HL-60 (cell line): ENCODE measurements at regions not wholly inside any gene's neighbourhood (a gene's known extent, or its start where the extent isn't known, plus 50 kb on each side); places are given as distances from the start of the nearest gene placed in this dataset.

Experiments
- GABPA ChIP-seq: IDR thresholded peaks from 2 replicates; pipeline ENCODE4 v1.6.1; 2012; ENCODE audit warnings: low read depth
- TF ChIP-seq, protein P1 (sequence below): IDR thresholded peaks from one replicate; pipeline ENCODE4 v1.5.1; 2011; ENCODE audit warnings: low read length, control low read depth, inconsistent platforms; ENCODE audit not compliant: insufficient read depth
- TF ChIP-seq, protein P2 (sequence below): IDR thresholded peaks from 2 replicates; pipeline ENCODE4 v1.6.1; 2012; ENCODE audit warnings: low read depth; ENCODE audit not compliant: insufficient replicate concordance

DNA sequence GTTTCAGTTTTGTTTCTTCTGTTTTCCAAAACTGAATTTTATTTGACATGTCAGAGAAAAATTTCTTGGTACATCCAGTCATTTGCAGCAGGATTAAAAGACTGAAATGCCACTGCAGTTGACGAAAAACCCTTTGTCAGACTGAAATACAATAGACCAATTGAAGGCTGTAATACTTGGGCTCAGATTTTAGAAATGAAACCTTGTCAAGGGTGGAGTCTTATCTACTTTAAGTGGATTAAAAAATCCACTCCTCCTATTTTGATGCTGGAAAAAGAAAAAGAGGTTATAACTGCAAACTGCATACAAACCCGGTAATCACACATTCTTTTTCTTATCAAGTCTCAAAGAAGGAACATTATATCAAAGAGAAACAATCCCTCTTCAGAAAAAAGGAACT is 80.2 kb upstream of the NEUROD1 start:
- TF ChIP-seq, protein P1, sequence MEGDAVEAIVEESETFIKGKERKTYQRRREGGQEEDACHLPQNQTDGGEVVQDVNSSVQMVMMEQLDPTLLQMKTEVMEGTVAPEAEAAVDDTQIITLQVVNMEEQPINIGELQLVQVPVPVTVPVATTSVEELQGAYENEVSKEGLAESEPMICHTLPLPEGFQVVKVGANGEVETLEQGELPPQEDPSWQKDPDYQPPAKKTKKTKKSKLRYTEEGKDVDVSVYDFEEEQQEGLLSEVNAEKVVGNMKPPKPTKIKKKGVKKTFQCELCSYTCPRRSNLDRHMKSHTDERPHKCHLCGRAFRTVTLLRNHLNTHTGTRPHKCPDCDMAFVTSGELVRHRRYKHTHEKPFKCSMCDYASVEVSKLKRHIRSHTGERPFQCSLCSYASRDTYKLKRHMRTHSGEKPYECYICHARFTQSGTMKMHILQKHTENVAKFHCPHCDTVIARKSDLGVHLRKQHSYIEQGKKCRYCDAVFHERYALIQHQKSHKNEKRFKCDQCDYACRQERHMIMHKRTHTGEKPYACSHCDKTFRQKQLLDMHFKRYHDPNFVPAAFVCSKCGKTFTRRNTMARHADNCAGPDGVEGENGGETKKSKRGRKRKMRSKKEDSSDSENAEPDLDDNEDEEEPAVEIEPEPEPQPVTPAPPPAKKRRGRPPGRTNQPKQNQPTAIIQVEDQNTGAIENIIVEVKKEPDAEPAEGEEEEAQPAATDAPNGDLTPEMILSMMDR = no peak
- TF ChIP-seq, protein P2, sequence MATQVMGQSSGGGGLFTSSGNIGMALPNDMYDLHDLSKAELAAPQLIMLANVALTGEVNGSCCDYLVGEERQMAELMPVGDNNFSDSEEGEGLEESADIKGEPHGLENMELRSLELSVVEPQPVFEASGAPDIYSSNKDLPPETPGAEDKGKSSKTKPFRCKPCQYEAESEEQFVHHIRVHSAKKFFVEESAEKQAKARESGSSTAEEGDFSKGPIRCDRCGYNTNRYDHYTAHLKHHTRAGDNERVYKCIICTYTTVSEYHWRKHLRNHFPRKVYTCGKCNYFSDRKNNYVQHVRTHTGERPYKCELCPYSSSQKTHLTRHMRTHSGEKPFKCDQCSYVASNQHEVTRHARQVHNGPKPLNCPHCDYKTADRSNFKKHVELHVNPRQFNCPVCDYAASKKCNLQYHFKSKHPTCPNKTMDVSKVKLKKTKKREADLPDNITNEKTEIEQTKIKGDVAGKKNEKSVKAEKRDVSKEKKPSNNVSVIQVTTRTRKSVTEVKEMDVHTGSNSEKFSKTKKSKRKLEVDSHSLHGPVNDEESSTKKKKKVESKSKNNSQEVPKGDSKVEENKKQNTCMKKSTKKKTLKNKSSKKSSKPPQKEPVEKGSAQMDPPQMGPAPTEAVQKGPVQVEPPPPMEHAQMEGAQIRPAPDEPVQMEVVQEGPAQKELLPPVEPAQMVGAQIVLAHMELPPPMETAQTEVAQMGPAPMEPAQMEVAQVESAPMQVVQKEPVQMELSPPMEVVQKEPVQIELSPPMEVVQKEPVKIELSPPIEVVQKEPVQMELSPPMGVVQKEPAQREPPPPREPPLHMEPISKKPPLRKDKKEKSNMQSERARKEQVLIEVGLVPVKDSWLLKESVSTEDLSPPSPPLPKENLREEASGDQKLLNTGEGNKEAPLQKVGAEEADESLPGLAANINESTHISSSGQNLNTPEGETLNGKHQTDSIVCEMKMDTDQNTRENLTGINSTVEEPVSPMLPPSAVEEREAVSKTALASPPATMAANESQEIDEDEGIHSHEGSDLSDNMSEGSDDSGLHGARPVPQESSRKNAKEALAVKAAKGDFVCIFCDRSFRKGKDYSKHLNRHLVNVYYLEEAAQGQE = no peak
- no peak for TF ChIP-seq GABPA
